Heart left ventricle (tissue), 16 donors: ENCODE measurements at regions not wholly inside any gene's neighbourhood (a gene's known extent, or its start where the extent isn't known, plus 50 kb on each side); places are given as distances from the start of the nearest gene placed in this dataset.
A peak's percentile ranks its signal among the peaks of the same experiment; 100 is the strongest.

Experiments
- ATAC-seq, 4 donors: fragments of 200-7000 bp; cut with Tn5 transposase; one replicate each; pipeline ENCODE4 v1.9.1; 2020 to 2022; ENCODE audit warnings: moderate library complexity in 4 of 4, mild to moderate bottlenecking in 3 of 4, moderate number of reproducible peaks in 1 of 4
- DNase-seq, 5 donors: peaks; one replicate each; pipeline ENCODE4 v3.0.0-alpha.2; 2020
- H3K27ac ChIP-seq, 12 donors: fragments of 200-600 bp; sonication (generic) in 4 of 12; one replicate each; pipeline versions ENCODE4 v1.5.0 to v1.8.0; 2016 to 2022; ENCODE audit warnings: mild to moderate bottlenecking in 2 of 12
- H3K27me3 ChIP-seq, 9 donors: fragments of 200-600 bp; sonication (generic) in 2 of 9; one replicate each; pipeline versions ENCODE4 v1.5.1 to v1.8.0; 2016 to 2022; ENCODE audit warnings: mild to moderate bottlenecking in 3 of 9
- H3K36me3 ChIP-seq, 9 donors: fragments of 200-600 bp; sonication (generic) in 2 of 9; one replicate each; pipeline versions ENCODE4 v1.5.0 to v1.8.0; 2018 to 2022; ENCODE audit warnings: mild to moderate bottlenecking in 2 of 9
- H3K4me1 ChIP-seq, 12 donors: fragments of 200-600 bp; sonication (generic) in 4 of 12; one replicate each; pipeline versions ENCODE4 v1.5.0 to v1.8.0; 2016 to 2022; ENCODE audit warnings: mild to moderate bottlenecking in 3 of 12
- H3K4me3 ChIP-seq, 12 donors: fragments of 200-600 bp; sonication (generic) in 4 of 12; one replicate each; pipeline versions ENCODE4 v1.5.0 to v1.8.0; 2017 to 2022; ENCODE audit warnings: mild to moderate bottlenecking in 9 of 12, moderate library complexity in 4 of 12
- H3K9me3 ChIP-seq, 12 donors: fragments of 200-600 bp; sonication (generic) in 4 of 12; one replicate each; pipeline versions ENCODE4 v1.5.0 to v1.8.0; 2016 to 2022; ENCODE audit warnings: mild to moderate bottlenecking in 1 of 12
- CTCF ChIP-seq, 12 donors: fragments of 200-600 bp; sonication (generic) in 4 of 12; IDR thresholded peaks; one replicate each; pipeline versions ENCODE4 v1.5.0 to v1.8.0; 2018 to 2022; ENCODE audit warnings: antibody characterized with exemption in 12 of 12, mild to moderate bottlenecking in 5 of 12
- POLR2A ChIP-seq, 2 donors: fragments of 450-650 bp; IDR thresholded peaks; one replicate each; pipeline ENCODE4 v1.6.1; 2017; ENCODE audit warnings: antibody characterized with exemption in 2 of 2, mild to moderate bottlenecking in 2 of 2, moderate library complexity in 2 of 2
- WGBS, 4 donors: extraction: QIAGEN DNeasy Blood & Tissue Kit in 2 of 4; methylation state at CpG; one replicate each; pipeline versions ENCODE4 v1.1.5 to v1.1.7; 2013 to 2018; 5-methylcytosine and 5-hydroxymethylcytosine counted together
- intact Hi-C, 10 donors: fragments of 100-400 bp; cut with DNase I; formaldehyde crosslinking; loops; one replicate each; pipeline versions ENCODE4 v1.11.1 to v1.14.2; 2022
- donor health status: ischemic (EF 13 %, LVEDD 7.1; RV severe dilation, severe dysfunction).
- donor health status: healthy with polysubstance abuse.
- donor health status: DM: no; HTN: yes; CAD: no.
- donor health status: DM: no; HTN: no; CAD: no.
- donor health status: ischemic (EF 25% LVEDD 6.9; RV normal size, moderate dysfunction).
- donor health status: ischemic (EF 25% LVEDD 5.7; RV mildly dilated, moderate dysfunction).
- donor health status: healthy.
- donor health status: DM: yes; HTN: yes; CAD: no.
- donor health status: ischemic (EF 35%, LVEDD 5.7; RV mildly dilated, moderate dysfunction).
- donor health status: nonischemic (EF 11% LVEDD 7.7; RV severe dilation, severe dysfunction).
- donor health status: DM: yes; HTN: yes; CAD: no.
- donor health status: PGD.
- donor health status: ischemic (EF 29% LVEDD 5.4; RV normal size, mild dysfunction).
- donor health status: nonischemic (EF 23%, LVEDD 6.1; RV moderate dilation, normal function).

GRCh38 chr17:31726980-31727427 is 132.0 kb downstream of the COPRS start:
- TF ChIP-seq POLR2A (IDR thresholded peaks at IDR 0.05) (no peak), CTCF (IDR thresholded peaks at IDR 0.05) (no peak)
- Histone ChIP-seq H3K4me1 (peaks cover 0 to 26% (median 12%) of the 10 kb centered on the region in 12 donors), H3K27me3 (no peaks in the 10 kb centered on the region), H3K4me3 (no peak overlapping the region), H3K27ac (no peak overlapping the region), H3K9me3 (peaks cover 0 to 3% (median 0%) of the 10 kb centered on the region in 12 donors), H3K36me3 (no peaks in the 10 kb centered on the region)
- intact Hi-C loops = no loop called here
- ATAC-seq (no peak), DNase-seq (no peak)
- 92 to 97% (median 95%) methylated on average over 4 of the region's 4 CpGs for WGBS, 4 donors

- Histone ChIP-seq H3K36me3 (no peaks in the 10 kb centered on the region), H3K27me3 (no peaks in the 10 kb centered on the region), H3K27ac (peak overlapping the region in 2 of 12 donors; percentile 33 to 82), H3K4me3 (no peak overlapping the region), H3K4me1 (peaks cover 3 to 35% (median 19%) of the 10 kb centered on the region in 12 donors), H3K9me3 (no peaks in the 10 kb centered on the region)
- intact Hi-C loops = no loop called here
- TF ChIP-seq POLR2A (IDR thresholded peaks at IDR 0.05) (no peak), CTCF (IDR thresholded peaks at IDR 0.05) (no peak)
- WGBS, 4 donors = 88 to 93% (median 90%) methylated on average over 6 to 8 of the region's 8 CpGs
- DNase-seq (no peak), ATAC-seq (no peak)
Measured at GRCh38 chr17:31724619-31725018, 134.4 kb downstream of the COPRS start.

- intact Hi-C loops = no loop called here
- 63 to 73% (median 66%) methylated on average over 8 of the region's 8 CpGs for WGBS, 4 donors
- peak overlapping the region in 2 of 12 donors; percentile 33 to 82 for H3K27ac ChIP-seq
Measured at GRCh38 chr17:31724026-31724425, 135.0 kb downstream of the COPRS start.

More at GRCh38 chr17:31724026-31724425, 135.0 kb downstream of the COPRS start:
- TF ChIP-seq POLR2A (IDR thresholded peaks at IDR 0.05) (no peak), CTCF (IDR thresholded peaks at IDR 0.05) (no peak)
- Histone ChIP-seq H3K36me3 (no peaks in the 10 kb centered on the region), H3K4me1 (peaks cover 3 to 35% (median 19%) of the 10 kb centered on the region in 12 donors), H3K9me3 (no peaks in the 10 kb centered on the region), H3K27me3 (no peaks in the 10 kb centered on the region), H3K4me3 (no peak overlapping the region)
- no peak for ATAC-seq
- DNase-seq = no peak
